Activated naive CD4-positive, alpha-beta T cell treated with anti-CD3 and anti-CD28 coated beads, Interleukin-2, amount 50 U/mL, for 16 hours (primary cell): ENCODE measurements at regions not wholly inside any gene's neighbourhood (a gene's known extent, or its start where the extent isn't known, plus 50 kb on each side); places are given as distances from the start of the nearest gene placed in this dataset.

Experiments used
- DNase-seq: peaks from one replicate; pipeline ENCODE4 v3.0.0-alpha.2; 2020

GRCh38 chr11:8740129-8740528 is 57.5 kb downstream of the RPL27A start:
- DNase-seq: no peak

GRCh38 chr11:8744423-8744822 is 61.8 kb downstream of the RPL27A start:
- no peak for DNase-seq

- no peak for DNase-seq
Observed at GRCh38 chr11:8745431-8746253, 63.0 kb downstream of the RPL27A start.

- no peak for DNase-seq
Observed at GRCh38 chr11:8746331-8746974, 63.9 kb downstream of the RPL27A start.

GRCh38 chr11:8747173-8747572 is 64.6 kb downstream of the RPL27A start:
- no peak for DNase-seq

- DNase-seq: no peak
Observed at GRCh38 chr11:8748317-8748716, 65.7 kb downstream of the RPL27A start.

GRCh38 chr11:8749202-8749601 is 66.6 kb downstream of the RPL27A start:
- DNase-seq: no peak

- no peak for DNase-seq
Observed at GRCh38 chr11:8754241-8754640, 71.6 kb downstream of the RPL27A start.

GRCh38 chr11:8756201-8756600 is 73.6 kb downstream of the RPL27A start:
- DNase-seq: no peak

GRCh38 chr11:8757047-8757446 is 74.5 kb downstream of the RPL27A start:
- DNase-seq: no peak

- no peak for DNase-seq
Observed at GRCh38 chr11:8757533-8757932, 74.9 kb downstream of the RPL27A start.

GRCh38 chr11:8758619-8759169 is 76.1 kb downstream of the RPL27A start:
- DNase-seq: no peak

GRCh38 chr11:8759634-8760033 is 77.0 kb downstream of the RPL27A start:
- DNase-seq: no peak

GRCh38 chr11:8760896-8761295 is 78.3 kb downstream of the RPL27A start:
- no peak for DNase-seq

GRCh38 chr11:8763070-8763685 is 80.6 kb downstream of the RPL27A start:
- no peak for DNase-seq

GRCh38 chr11:8765294-8765693 is 82.7 kb downstream of the RPL27A start:
- no peak for DNase-seq

- DNase-seq: no peak
Observed at GRCh38 chr11:8766043-8766987, 83.7 kb downstream of the RPL27A start.

- no peak for DNase-seq
Observed at GRCh38 chr11:8766988-8767374, 84.4 kb downstream of the RPL27A start.

GRCh38 chr11:8767466-8768142 is 85.0 kb downstream of the RPL27A start:
- DNase-seq: no peak

GRCh38 chr11:8768625-8769333 is 86.2 kb downstream of the RPL27A start:
- DNase-seq: no peak
